RKO (cell line): ENCODE measurements at regions not wholly inside any gene's neighbourhood (a gene's known extent, or its start where the extent isn't known, plus 50 kb on each side); places are given as distances from the start of the nearest gene placed in this dataset.

Source experiments
- DNase-seq: peaks from one replicate; pipeline ENCODE4 v3.0.0-alpha.2; 2016; ENCODE audit warnings: low spot score

GRCh38 chr4:153034681-153035080 is 98.6 kb downstream of the FHDC1 start:
- DNase-seq: no peak

GRCh38 chr4:153036931-153037482 is 100.9 kb downstream of the FHDC1 start:
- DNase-seq: no peak

GRCh38 chr4:153038623-153039311 is 102.6 kb downstream of the FHDC1 start:
- DNase-seq: no peak

- DNase-seq: no peak
Measured at GRCh38 chr4:153039542-153040185, 103.5 kb downstream of the FHDC1 start.

- no peak for DNase-seq
Measured at GRCh38 chr4:153040677-153041076, 104.6 kb downstream of the FHDC1 start.

GRCh38 chr4:153044036-153044435 is 107.9 kb downstream of the FHDC1 start:
- DNase-seq: no peak

GRCh38 chr4:153045111-153045982 is 109.2 kb downstream of the FHDC1 start:
- DNase-seq: no peak

- no peak for DNase-seq
Measured at GRCh38 chr4:153058671-153059060, 122.5 kb downstream of the FHDC1 start.

GRCh38 chr4:153060196-153060595 is 124.1 kb downstream of the FHDC1 start:
- DNase-seq: no peak

- DNase-seq: no peak
Measured at GRCh38 chr4:153061971-153062370, 125.8 kb downstream of the FHDC1 start.

GRCh38 chr4:153062652-153063168 is 126.6 kb downstream of the FHDC1 start:
- DNase-seq: no peak

GRCh38 chr4:153063490-153063889 is 127.4 kb downstream of the FHDC1 start:
- DNase-seq: no peak

- DNase-seq: no peak
Measured at GRCh38 chr4:153064571-153064970, 128.4 kb downstream of the FHDC1 start.

- no peak for DNase-seq
Measured at GRCh38 chr4:153065276-153065675, 129.2 kb downstream of the FHDC1 start.

GRCh38 chr4:153067376-153067775 is 131.3 kb downstream of the FHDC1 start:
- DNase-seq: peak; percentile 33

- no peak for DNase-seq
Measured at GRCh38 chr4:153068751-153069150, 132.6 kb downstream of the FHDC1 start.

GRCh38 chr4:153071958-153072598 is 132.2 kb upstream of the TRIM2 start:
- DNase-seq: no peak

- DNase-seq: no peak
Measured at GRCh38 chr4:153072661-153073060, 131.6 kb upstream of the TRIM2 start.

GRCh38 chr4:153074486-153074885 is 129.8 kb upstream of the TRIM2 start:
- no peak for DNase-seq

- DNase-seq: no peak
Measured at GRCh38 chr4:153074936-153075630, 129.2 kb upstream of the TRIM2 start.

GRCh38 chr4:153075836-153076518 is 128.3 kb upstream of the TRIM2 start:
- DNase-seq: no peak
